ENCODE measurements at regions not wholly inside any gene's neighbourhood (a gene's known extent, or its start where the extent isn't known, plus 50 kb on each side); places are given as distances from the start of the nearest gene placed in this dataset.

DNA sequence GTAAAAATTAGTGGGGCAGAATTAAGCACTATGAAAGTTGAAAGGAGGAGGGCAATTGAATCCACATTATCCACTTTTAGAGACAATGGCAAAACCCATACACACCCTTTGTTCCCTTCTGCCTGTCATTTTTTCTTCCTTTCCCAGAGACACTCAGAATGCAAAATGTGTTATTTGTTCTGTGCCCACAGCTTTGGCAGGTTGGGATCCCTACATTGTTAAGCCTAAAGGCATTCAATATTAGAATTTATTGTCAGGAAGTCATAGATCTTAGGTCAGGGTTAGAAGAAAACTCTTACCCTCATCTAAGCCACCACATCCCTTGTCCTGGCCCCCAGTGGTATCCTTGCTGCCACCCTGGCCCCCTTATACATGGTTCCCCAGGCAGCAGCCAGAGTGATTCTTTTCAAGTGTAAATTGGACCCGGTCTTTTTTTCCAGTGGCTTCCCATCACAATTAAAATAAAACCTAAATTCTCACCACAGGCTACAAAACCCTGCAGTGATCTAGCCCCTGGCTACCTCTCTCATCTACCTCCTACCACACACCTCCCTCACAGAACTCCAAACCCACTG, 470.1 kb upstream of the ATP11B start:
- ChIA-PET CTCF (no interaction called here), POLR2A (no interaction called here)
- ATAC-seq = no peak
- intact Hi-C loops (cut with micrococcal nuclease; ENCODE audit: unreplicated experiment) = no loop called here
- Histone ChIP-seq H3K4me3 (ENCODE audit: low read depth in 2 of 2, low read length in 2 of 2) (no peak overlapping the region), H3K27ac (ENCODE audit: low read length) (no peak overlapping the region), H3K9me3 (ENCODE audit: control insufficient read depth, insufficient read depth, low read depth, low read length) (no peaks in the 10 kb centered on the region), H3K27me3 (ENCODE audit: control insufficient read depth, insufficient read depth, low read length) (no peaks in the 10 kb centered on the region), H3K36me3 (ENCODE audit: control insufficient read depth, insufficient read depth, low read length) (no peaks in the 10 kb centered on the region), H3K4me1 (ENCODE audit: control insufficient read depth, insufficient read depth, low read length) (no peaks in the 10 kb centered on the region)
- BruUV-seq (replicated peaks) = no TSS peak
- in situ Hi-C loops (cut with HindIII; ENCODE audit: low pct_unique_long_range_greater_than_20kb, low sequenced_read_pairs) = no loop called here
- no peak for TF ChIP-seq SIN3A (IDR thresholded peaks at IDR 0.05; ENCODE audit: borderline replicate concordance, insufficient read depth, low read depth, low read length)
- TF ChIP-seq, protein P1, sequence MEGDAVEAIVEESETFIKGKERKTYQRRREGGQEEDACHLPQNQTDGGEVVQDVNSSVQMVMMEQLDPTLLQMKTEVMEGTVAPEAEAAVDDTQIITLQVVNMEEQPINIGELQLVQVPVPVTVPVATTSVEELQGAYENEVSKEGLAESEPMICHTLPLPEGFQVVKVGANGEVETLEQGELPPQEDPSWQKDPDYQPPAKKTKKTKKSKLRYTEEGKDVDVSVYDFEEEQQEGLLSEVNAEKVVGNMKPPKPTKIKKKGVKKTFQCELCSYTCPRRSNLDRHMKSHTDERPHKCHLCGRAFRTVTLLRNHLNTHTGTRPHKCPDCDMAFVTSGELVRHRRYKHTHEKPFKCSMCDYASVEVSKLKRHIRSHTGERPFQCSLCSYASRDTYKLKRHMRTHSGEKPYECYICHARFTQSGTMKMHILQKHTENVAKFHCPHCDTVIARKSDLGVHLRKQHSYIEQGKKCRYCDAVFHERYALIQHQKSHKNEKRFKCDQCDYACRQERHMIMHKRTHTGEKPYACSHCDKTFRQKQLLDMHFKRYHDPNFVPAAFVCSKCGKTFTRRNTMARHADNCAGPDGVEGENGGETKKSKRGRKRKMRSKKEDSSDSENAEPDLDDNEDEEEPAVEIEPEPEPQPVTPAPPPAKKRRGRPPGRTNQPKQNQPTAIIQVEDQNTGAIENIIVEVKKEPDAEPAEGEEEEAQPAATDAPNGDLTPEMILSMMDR (IDR thresholded peaks at IDR 0.05) = no peak
- TF ChIP-seq POLR2AphosphoS5 (IDR thresholded peaks at IDR 0.05; ENCODE audit: low read depth, low read length) = no peak
- no peak for TF ChIP-seq TCF7L2 (IDR thresholded peaks at IDR 0.05; ENCODE audit: low read depth, low read length)
- TF ChIP-seq, protein P2, sequence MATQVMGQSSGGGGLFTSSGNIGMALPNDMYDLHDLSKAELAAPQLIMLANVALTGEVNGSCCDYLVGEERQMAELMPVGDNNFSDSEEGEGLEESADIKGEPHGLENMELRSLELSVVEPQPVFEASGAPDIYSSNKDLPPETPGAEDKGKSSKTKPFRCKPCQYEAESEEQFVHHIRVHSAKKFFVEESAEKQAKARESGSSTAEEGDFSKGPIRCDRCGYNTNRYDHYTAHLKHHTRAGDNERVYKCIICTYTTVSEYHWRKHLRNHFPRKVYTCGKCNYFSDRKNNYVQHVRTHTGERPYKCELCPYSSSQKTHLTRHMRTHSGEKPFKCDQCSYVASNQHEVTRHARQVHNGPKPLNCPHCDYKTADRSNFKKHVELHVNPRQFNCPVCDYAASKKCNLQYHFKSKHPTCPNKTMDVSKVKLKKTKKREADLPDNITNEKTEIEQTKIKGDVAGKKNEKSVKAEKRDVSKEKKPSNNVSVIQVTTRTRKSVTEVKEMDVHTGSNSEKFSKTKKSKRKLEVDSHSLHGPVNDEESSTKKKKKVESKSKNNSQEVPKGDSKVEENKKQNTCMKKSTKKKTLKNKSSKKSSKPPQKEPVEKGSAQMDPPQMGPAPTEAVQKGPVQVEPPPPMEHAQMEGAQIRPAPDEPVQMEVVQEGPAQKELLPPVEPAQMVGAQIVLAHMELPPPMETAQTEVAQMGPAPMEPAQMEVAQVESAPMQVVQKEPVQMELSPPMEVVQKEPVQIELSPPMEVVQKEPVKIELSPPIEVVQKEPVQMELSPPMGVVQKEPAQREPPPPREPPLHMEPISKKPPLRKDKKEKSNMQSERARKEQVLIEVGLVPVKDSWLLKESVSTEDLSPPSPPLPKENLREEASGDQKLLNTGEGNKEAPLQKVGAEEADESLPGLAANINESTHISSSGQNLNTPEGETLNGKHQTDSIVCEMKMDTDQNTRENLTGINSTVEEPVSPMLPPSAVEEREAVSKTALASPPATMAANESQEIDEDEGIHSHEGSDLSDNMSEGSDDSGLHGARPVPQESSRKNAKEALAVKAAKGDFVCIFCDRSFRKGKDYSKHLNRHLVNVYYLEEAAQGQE (IDR thresholded peaks at IDR 0.05; ENCODE audit: insufficient read depth in 1 of 2, low read depth in 2 of 2, low read length in 1 of 2) = no peak
- no peak for DNase-seq (ENCODE audit: low read depth, low spot score)

DNA sequence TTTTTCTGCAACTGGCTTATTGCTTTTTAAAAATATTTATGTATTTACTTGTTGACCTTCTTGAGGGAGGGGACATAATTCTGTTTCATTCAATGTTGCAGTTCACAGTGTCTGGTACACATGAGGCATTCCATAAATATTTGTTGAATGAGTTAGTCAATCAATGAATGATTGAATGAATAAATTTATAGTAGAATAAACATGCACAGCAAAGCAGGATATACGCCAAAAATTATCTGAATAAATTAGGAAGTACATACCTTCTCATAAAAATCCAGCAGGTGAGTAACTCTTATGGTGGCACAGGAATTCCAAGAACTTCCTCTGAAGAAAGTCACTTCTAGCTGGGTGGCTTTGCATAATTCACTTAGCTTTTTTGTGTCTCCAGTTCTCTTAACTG, 469.4 kb upstream of the ATP11B start:
- ATAC-seq (no peak), DNase-seq (ENCODE audit: low read depth, low spot score) (no peak)
- in situ Hi-C loops (cut with HindIII; ENCODE audit: low pct_unique_long_range_greater_than_20kb, low sequenced_read_pairs) = no loop called here
- ChIA-PET POLR2A (no interaction called here), CTCF (no interaction called here)
- H3K9me3 ChIP-seq (ENCODE audit: control insufficient read depth, insufficient read depth, low read depth, low read length) = no peaks in the 10 kb centered on the region
- no peaks in the 10 kb centered on the region for H3K4me1 ChIP-seq (ENCODE audit: control insufficient read depth, insufficient read depth, low read length)
- TF ChIP-seq, protein P2 (IDR thresholded peaks at IDR 0.05; ENCODE audit: insufficient read depth in 1 of 2, low read depth in 2 of 2, low read length in 1 of 2) = no peak
- TF ChIP-seq TCF7L2 (IDR thresholded peaks at IDR 0.05; ENCODE audit: low read depth, low read length) (no peak), POLR2AphosphoS5 (IDR thresholded peaks at IDR 0.05; ENCODE audit: low read depth, low read length) (no peak)
- TF ChIP-seq, protein P1 (IDR thresholded peaks at IDR 0.05) = no peak
- no peak overlapping the region for H3K4me3 ChIP-seq (ENCODE audit: low read depth in 2 of 2, low read length in 2 of 2)
- intact Hi-C loops (cut with micrococcal nuclease; ENCODE audit: unreplicated experiment) = no loop called here
- H3K27ac ChIP-seq (ENCODE audit: low read length) = no peak overlapping the region
- BruUV-seq (replicated peaks) = no TSS peak
- H3K36me3 ChIP-seq (ENCODE audit: control insufficient read depth, insufficient read depth, low read length) = no peaks in the 10 kb centered on the region
- H3K27me3 ChIP-seq (ENCODE audit: control insufficient read depth, insufficient read depth, low read length) = no peaks in the 10 kb centered on the region

Data from Panc1 (cell line).